Karpas-422 (cell line): ENCODE measurements at regions not wholly inside any gene's neighbourhood (a gene's known extent, or its start where the extent isn't known, plus 50 kb on each side); places are given as distances from the start of the nearest gene placed in this dataset.

Experiments used
- DNase-seq: peaks from one replicate; pipeline ENCODE4 v3.0.0-alpha.2; 2015
- H2AFZ ChIP-seq: fragments of 200-600 bp; sonication (generic); 2 replicates; pipeline ENCODE4 v1.6.1; 2014; ENCODE audit warnings: antibody characterized with exemption, low read length, mixed read lengths
- H3K27ac ChIP-seq: fragments of 200-600 bp; sonication (generic); 2 replicates; pipeline ENCODE4 v1.5.1; 2014; ENCODE audit warnings: mild to moderate bottlenecking, low read length, moderate library complexity
- H3K27me3 ChIP-seq: fragments of 200-600 bp; sonication (generic); 2 replicates; pipeline ENCODE4 v1.6.1; 2014; ENCODE audit warnings: low read length, mixed read lengths
- H3K36me3 ChIP-seq: fragments of 200-600 bp; sonication (generic); 2 replicates; pipeline ENCODE4 v1.6.1; 2014; ENCODE audit warnings: low read length, mixed read lengths; ENCODE audit not compliant: insufficient read depth
- H3K4me1 ChIP-seq: fragments of 200-600 bp; sonication (generic); 2 replicates; pipeline ENCODE4 v1.6.1; 2014; ENCODE audit warnings: mild to moderate bottlenecking, low read length, mixed read lengths
- H3K4me2 ChIP-seq: fragments of 200-600 bp; sonication (generic); 2 replicates; pipeline ENCODE4 v1.6.1; 2014; ENCODE audit warnings: low read length, low read depth, mild to moderate bottlenecking; ENCODE audit not compliant: poor library complexity, severe bottlenecking
- H3K4me3 ChIP-seq: fragments of 200-600 bp; sonication (generic); 2 replicates; pipeline ENCODE4 v1.5.1; 2014; ENCODE audit warnings: mild to moderate bottlenecking, antibody characterized with exemption, low read length, mixed read lengths
- H3K79me2 ChIP-seq: fragments of 200-600 bp; sonication (generic); 2 replicates; pipeline ENCODE4 v1.6.1; 2014; ENCODE audit warnings: mild to moderate bottlenecking, low read length, mixed read lengths
- H3K9ac ChIP-seq: fragments of 200-600 bp; sonication (generic); 2 replicates; pipeline ENCODE4 v1.6.0; 2014; ENCODE audit warnings: low read length
- H3K9me2 ChIP-seq: fragments of 200-600 bp; sonication (generic), shearing (Covaris generic); replicated peaks from 2 replicates; pipeline ENCODE4 v1.6.0; 2014; ENCODE audit warnings: mild to moderate bottlenecking, low read length, moderate library complexity; ENCODE audit not compliant: insufficient read depth
- H3K9me3 ChIP-seq: fragments of 300-700, 200-600 bp; sonication (generic); 2 replicates; pipeline ENCODE4 v1.6.1; 2014; ENCODE audit warnings: low read length, mixed read lengths
- H4K20me1 ChIP-seq: fragments of 200-600 bp; sonication (generic); 2 replicates; pipeline ENCODE4 v1.6.1; 2014; ENCODE audit warnings: mild to moderate bottlenecking, antibody characterized with exemption, low read length, low read depth; ENCODE audit not compliant: insufficient read depth

GRCh38 chr14:99081156-99081765 lies 190.7 kb downstream of the BCL11B start:
- Histone ChIP-seq H2AFZ (no peak overlapping the region), H3K27me3 (no peaks in the 10 kb centered on the region; the same call in 1 of the 2 replicates), H3K9ac (no peak overlapping the region), H3K9me3 (no peaks in the 10 kb centered on the region; the same call in 1 of the 2 replicates), H3K4me2 (no peak overlapping the region), H3K4me3 (no peak overlapping the region), H4K20me1 (no peaks in the 10 kb centered on the region), H3K9me2 (no peaks in the 10 kb centered on the region), H3K36me3 (no peaks in the 10 kb centered on the region; the same call in 1 of the 2 replicates), H3K27ac (no peak overlapping the region), H3K4me1 (no peaks in the 10 kb centered on the region), H3K79me2 (no peaks in the 10 kb centered on the region)
- no peak for DNase-seq

GRCh38 chr14:99081880-99082279 lies 190.1 kb downstream of the BCL11B start:
- Histone ChIP-seq H3K4me2 (no peak overlapping the region), H2AFZ (no peak overlapping the region), H3K9me2 (no peaks in the 10 kb centered on the region), H3K27ac (no peak overlapping the region), H3K9me3 (no peaks in the 10 kb centered on the region; the same call in 1 of the 2 replicates), H3K27me3 (no peaks in the 10 kb centered on the region; the same call in 1 of the 2 replicates), H3K36me3 (no peaks in the 10 kb centered on the region; the same call in 1 of the 2 replicates), H3K79me2 (no peaks in the 10 kb centered on the region), H4K20me1 (no peaks in the 10 kb centered on the region), H3K4me1 (no peaks in the 10 kb centered on the region), H3K4me3 (no peak overlapping the region), H3K9ac (no peak overlapping the region)
- no peak for DNase-seq

GRCh38 chr14:99093532-99094517 lies 178.2 kb downstream of the BCL11B start:
- H2AFZ ChIP-seq = no peak overlapping the region
- DNase-seq = no peak
- no peaks in the 10 kb centered on the region for H3K36me3 ChIP-seq
- no peak overlapping the region for H3K4me2 ChIP-seq
- no peak overlapping the region for H3K4me3 ChIP-seq
- H3K4me1 ChIP-seq = no peaks in the 10 kb centered on the region
- peaks cover 6% of the 10 kb centered on the region; the same call in 1 of the 2 replicates for H3K9me3 ChIP-seq
- 0 out of 2 replicates have a peak, but pooled peaks cover 3% of the 10 kb centered on the region for H3K27me3 ChIP-seq
- H3K9me2 ChIP-seq = no peaks in the 10 kb centered on the region
- no peaks in the 10 kb centered on the region for H3K79me2 ChIP-seq
- no peaks in the 10 kb centered on the region for H4K20me1 ChIP-seq
- H3K9ac ChIP-seq = no peak overlapping the region
- H3K27ac ChIP-seq = no peak overlapping the region

GRCh38 chr14:99094901-99095300 lies 177.1 kb downstream of the BCL11B start:
- Histone ChIP-seq H4K20me1 (no peaks in the 10 kb centered on the region), H3K79me2 (no peaks in the 10 kb centered on the region), H3K27ac (no peak overlapping the region), H3K9ac (no peak overlapping the region), H3K9me2 (no peaks in the 10 kb centered on the region), H3K4me2 (no peak overlapping the region), H3K27me3 (0 out of 2 replicates have a peak, but pooled peaks cover 3% of the 10 kb centered on the region), H2AFZ (no peak overlapping the region), H3K4me3 (no peak overlapping the region), H3K36me3 (no peaks in the 10 kb centered on the region), H3K4me1 (no peaks in the 10 kb centered on the region), H3K9me3 (peaks cover 6% of the 10 kb centered on the region; the same call in 1 of the 2 replicates)
- DNase-seq = no peak

GRCh38 chr14:99095369-99095768 lies 176.6 kb downstream of the BCL11B start:
- H3K9ac ChIP-seq = no peak overlapping the region
- H4K20me1 ChIP-seq = no peaks in the 10 kb centered on the region
- H3K36me3 ChIP-seq = no peaks in the 10 kb centered on the region
- no peaks in the 10 kb centered on the region for H3K9me2 ChIP-seq
- H3K4me1 ChIP-seq = no peaks in the 10 kb centered on the region
- H2AFZ ChIP-seq = no peak overlapping the region
- DNase-seq = no peak
- no peak overlapping the region for H3K27ac ChIP-seq
- peaks cover 6% of the 10 kb centered on the region; the same call in 1 of the 2 replicates for H3K9me3 ChIP-seq
- no peak overlapping the region for H3K4me2 ChIP-seq
- no peak overlapping the region for H3K4me3 ChIP-seq
- H3K79me2 ChIP-seq = no peaks in the 10 kb centered on the region
- 0 out of 2 replicates have a peak, but pooled peaks cover 3% of the 10 kb centered on the region for H3K27me3 ChIP-seq

DNA sequence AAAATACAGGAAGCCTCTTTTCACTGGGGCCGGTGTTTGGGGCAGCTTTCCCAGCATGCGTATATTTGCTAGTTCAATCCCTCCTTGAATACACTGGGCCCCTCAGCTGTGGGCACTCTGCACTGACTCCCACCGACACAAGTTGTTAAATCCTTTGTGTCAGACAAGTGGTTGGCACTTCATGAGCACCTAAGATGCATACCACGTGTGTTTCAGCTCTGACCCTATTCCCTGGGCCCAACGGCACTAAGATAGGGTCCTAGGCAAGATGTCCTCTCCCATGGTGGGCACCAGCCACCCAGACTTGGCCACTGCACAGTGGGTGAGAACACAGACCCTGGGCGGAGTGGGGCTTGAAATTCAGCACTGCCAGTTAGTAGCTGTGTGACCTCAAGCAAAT lies 173.8 kb downstream of the BCL11B start:
- Histone ChIP-seq H3K27ac (no peak overlapping the region), H3K4me1 (no peaks in the 10 kb centered on the region), H3K9me2 (no peaks in the 10 kb centered on the region), H2AFZ (no peak overlapping the region), H3K9ac (no peak overlapping the region), H3K27me3 (no peaks in the 10 kb centered on the region), H3K4me2 (no peak overlapping the region), H3K4me3 (no peak overlapping the region), H3K36me3 (no peaks in the 10 kb centered on the region), H3K9me3 (no peaks in the 10 kb centered on the region), H3K79me2 (no peaks in the 10 kb centered on the region), H4K20me1 (no peaks in the 10 kb centered on the region)
- DNase-seq = no peak

DNA sequence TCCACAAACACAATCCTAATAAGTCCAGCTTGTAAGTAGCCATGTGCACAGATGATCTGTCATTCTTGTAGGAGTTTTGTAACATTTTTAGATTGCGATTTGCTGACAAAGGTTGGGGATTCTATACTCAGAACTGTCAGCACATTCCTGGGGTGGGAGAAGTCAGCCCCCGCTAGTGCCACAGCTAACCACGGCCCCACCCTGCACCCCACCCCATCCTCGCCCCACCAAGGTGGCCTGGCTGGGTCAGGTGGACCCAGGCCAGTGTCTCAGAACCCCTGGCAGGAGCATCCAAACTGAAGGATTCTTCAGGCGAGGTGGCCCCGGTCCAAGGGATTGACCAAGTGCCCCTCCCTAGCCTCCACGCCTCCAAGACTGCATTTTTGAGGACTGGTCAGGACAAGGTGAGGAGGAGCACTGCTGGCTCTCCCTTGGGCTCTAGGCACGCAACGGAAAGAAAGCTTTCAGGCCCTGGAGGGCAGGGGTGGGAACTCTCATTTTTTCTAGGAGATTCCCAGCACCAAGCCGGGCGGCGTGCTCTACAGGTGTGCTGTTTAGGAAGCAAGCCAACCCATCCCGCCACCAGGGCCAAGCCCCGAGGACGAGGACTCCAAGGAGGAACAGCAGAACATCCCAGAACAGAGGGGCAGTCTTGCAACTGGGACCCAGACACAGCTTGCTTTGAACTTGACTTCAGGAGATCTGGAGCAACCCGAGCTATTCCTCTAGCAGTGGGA lies 172.8 kb downstream of the BCL11B start:
- Histone ChIP-seq H3K36me3 (no peaks in the 10 kb centered on the region), H3K9ac (no peak overlapping the region), H3K4me1 (no peaks in the 10 kb centered on the region), H4K20me1 (no peaks in the 10 kb centered on the region), H3K27ac (no peak overlapping the region), H3K9me3 (no peaks in the 10 kb centered on the region), H3K4me3 (no peak overlapping the region), H2AFZ (no peak overlapping the region), H3K4me2 (no peak overlapping the region), H3K9me2 (no peaks in the 10 kb centered on the region), H3K27me3 (no peaks in the 10 kb centered on the region), H3K79me2 (no peaks in the 10 kb centered on the region)
- DNase-seq = no peak
